Fibroblast of lung (primary cell): ENCODE measurements at regions not wholly inside any gene's neighbourhood (a gene's known extent, or its start where the extent isn't known, plus 50 kb on each side); places are given as distances from the start of the nearest gene placed in this dataset.

Experiments used
- DNase-seq, 2 donors: peaks; one replicate each; pipeline versions ENCODE4 v3.0.0 to v3.0.0-alpha.2; 2010; ENCODE audit warnings: low read depth in 2 of 2
- H2AFZ ChIP-seq: 2 replicates; pipeline ENCODE4 v1.5.1; 2012; ENCODE audit warnings: low read length, control low read depth, inconsistent platforms
- H3K27ac ChIP-seq: 2 replicates; pipeline ENCODE4 v1.5.1; 2011; ENCODE audit warnings: low read length, control low read depth; ENCODE audit not compliant: insufficient read depth
- H3K27me3 ChIP-seq: 2 replicates; pipeline ENCODE4 v1.5.1; 2011; ENCODE audit warnings: mild to moderate bottlenecking, low read length; ENCODE audit not compliant: control insufficient read depth, insufficient read depth
- H3K36me3 ChIP-seq: 2 replicates; pipeline ENCODE4 v1.5.1; 2011; ENCODE audit warnings: low read length; ENCODE audit not compliant: control insufficient read depth, insufficient read depth
- H3K4me1 ChIP-seq: 2 replicates; pipeline ENCODE4 v1.5.1; 2011; ENCODE audit warnings: low read length; ENCODE audit not compliant: control insufficient read depth, insufficient read depth; ENCODE audit errors: extremely low read depth
- H3K4me2 ChIP-seq: 2 replicates; pipeline ENCODE4 v1.5.1; 2011; ENCODE audit warnings: low read length, control low read depth; ENCODE audit not compliant: insufficient read depth; ENCODE audit errors: extremely low read depth
- H3K4me3 ChIP-seq, 4 experiments: fragments of 200-600 bp in 1 of 4; sonication (generic) in 1 of 4; replicated peaks in 1 of 4; 2 replicates each; pipeline ENCODE4 v1.5.1; 2011 to 2016; ENCODE audit warnings: low read length in 4 of 4, low read depth in 3 of 4, mild to moderate bottlenecking in 3 of 4, control low read depth in 2 of 4, inconsistent platforms in 1 of 4, mixed read lengths in 1 of 4; ENCODE audit not compliant: insufficient read depth in 1 of 4; ENCODE audit errors: control extremely low read depth in 1 of 4
- H3K79me2 ChIP-seq: 2 replicates; pipeline ENCODE4 v1.5.1; 2012; ENCODE audit warnings: mild to moderate bottlenecking, low read length, inconsistent platforms; ENCODE audit not compliant: control insufficient read depth, insufficient read depth
- H3K9ac ChIP-seq: 2 replicates; pipeline ENCODE4 v1.5.1; 2011; ENCODE audit warnings: mild to moderate bottlenecking, low read length, control low read depth; ENCODE audit not compliant: insufficient read depth
- H3K9me3 ChIP-seq: 2 replicates; pipeline ENCODE4 v1.5.1; 2012; ENCODE audit warnings: low read depth, low read length; ENCODE audit not compliant: control insufficient read depth, insufficient read depth
- H4K20me1 ChIP-seq: 2 replicates; pipeline ENCODE4 v1.5.1; 2011; ENCODE audit warnings: low read length; ENCODE audit not compliant: control insufficient read depth, insufficient read depth; ENCODE audit errors: extremely low read depth
- CTCF ChIP-seq, 2 donors: IDR thresholded peaks in 1 of 2; conservative IDR thresholded peaks in 1 of 2; 1 replicate in 1 of 2; 2 replicates in 1 of 2; pipeline ENCODE4 v1.5.1; 2011 to 2012; ENCODE audit warnings: low read length in 2 of 2, control low read depth in 1 of 2, inconsistent platforms in 1 of 2, low read depth in 1 of 2, mild to moderate bottlenecking in 1 of 2
- EZH2 ChIP-seq: IDR thresholded peaks from 2 replicates; pipeline ENCODE4 v1.5.1; 2012; ENCODE audit warnings: low read length, control low read depth, mild to moderate bottlenecking; ENCODE audit errors: missing control alignments

- H3K4me3 ChIP-seq: no peak overlapping the region
- no peak for TF ChIP-seq EZH2
- TF ChIP-seq CTCF (conservative IDR thresholded peaks at IDR 0.05 in 1 of 2, IDR thresholded peaks at IDR 0.05 in 1 of 2; ENCODE audit: low read depth in 1 of 2, low read length in 2 of 2): no peak
- no peaks in the 10 kb centered on the region for H3K4me1 ChIP-seq
- peaks cover 20% of the 10 kb centered on the region for H3K27me3 ChIP-seq
- H3K79me2 ChIP-seq: no peaks in the 10 kb centered on the region
- DNase-seq: no peak
- no peak overlapping the region for H2AFZ ChIP-seq
- H3K9me3 ChIP-seq: no peaks in the 10 kb centered on the region
- peaks cover 1% of the 10 kb centered on the region for H4K20me1 ChIP-seq
- H3K27ac ChIP-seq: no peak overlapping the region
- H3K4me2 ChIP-seq: no peak overlapping the region
- no peaks in the 10 kb centered on the region for H3K36me3 ChIP-seq
- no peak overlapping the region for H3K9ac ChIP-seq
These were observed 50.2 kb upstream of the XPA start for GRCh38 chr9:97747201-97747965.

GRCh38 chr9:97748525-97748924 is 51.4 kb upstream of the XPA start:
- TF ChIP-seq EZH2: no peak
- TF ChIP-seq CTCF (conservative IDR thresholded peaks at IDR 0.05 in 1 of 2, IDR thresholded peaks at IDR 0.05 in 1 of 2; ENCODE audit: low read depth in 1 of 2, low read length in 2 of 2): no peak
- no peak overlapping the region for H3K4me3 ChIP-seq
- H2AFZ ChIP-seq: no peak overlapping the region
- no peak overlapping the region for H3K4me2 ChIP-seq
- no peak for DNase-seq
- no peaks in the 10 kb centered on the region for H3K9me3 ChIP-seq
- no peak overlapping the region for H3K9ac ChIP-seq
- H3K36me3 ChIP-seq: no peaks in the 10 kb centered on the region
- H4K20me1 ChIP-seq: peaks cover 1% of the 10 kb centered on the region
- H3K79me2 ChIP-seq: no peaks in the 10 kb centered on the region
- H3K4me1 ChIP-seq: no peaks in the 10 kb centered on the region
- peaks cover 17% of the 10 kb centered on the region for H3K27me3 ChIP-seq
- no peak overlapping the region for H3K27ac ChIP-seq

GRCh38 chr9:97749928-97750327 is 52.8 kb upstream of the XPA start:
- Histone ChIP-seq H3K79me2 (no peaks in the 10 kb centered on the region), H3K4me3 (no peak overlapping the region), H3K27ac (no peak overlapping the region), H3K9ac (no peak overlapping the region), H2AFZ (no peak overlapping the region), H3K4me2 (no peak overlapping the region), H3K36me3 (no peaks in the 10 kb centered on the region), H3K9me3 (no peaks in the 10 kb centered on the region), H3K4me1 (no peaks in the 10 kb centered on the region), H4K20me1 (peaks cover 1% of the 10 kb centered on the region), H3K27me3 (peaks cover 17% of the 10 kb centered on the region)
- no peak for TF ChIP-seq EZH2
- no peak for TF ChIP-seq CTCF (conservative IDR thresholded peaks at IDR 0.05 in 1 of 2, IDR thresholded peaks at IDR 0.05 in 1 of 2; ENCODE audit: low read depth in 1 of 2, low read length in 2 of 2)
- DNase-seq: no peak
